HEK293T (cell line): ENCODE measurements at regions not wholly inside any gene's neighbourhood (a gene's known extent, or its start where the extent isn't known, plus 50 kb on each side); places are given as distances from the start of the nearest gene placed in this dataset.

ENCODE experiments used
- CTCF ChIA-PET: fragments of 350-600 bp; formaldehyde crosslinking; extraction: SDS; loops from one replicate; lab custom pipeline; 2021; ENCODE audit warnings: antibody characterized with exemption, inconsistent platforms; lab: Yijun Ruan, JAX
- POLR2A ChIA-PET: fragments of 350-600 bp; formaldehyde crosslinking; extraction: SDS; loops from one replicate; lab custom pipeline; 2020; ENCODE audit warnings: antibody characterized with exemption, inconsistent platforms; lab: Yijun Ruan, JAX
- DNase-seq: peaks from one replicate; pipeline ENCODE4 v3.0.0; 2012; ENCODE audit warnings: mixed read lengths; ENCODE audit errors: extremely low spot score
- ARNT ChIP-seq: fragments of 450-650 bp; IDR thresholded peaks from 2 replicates; pipeline ENCODE4 v1.6.1; 2017; ENCODE audit warnings: mild to moderate bottlenecking
- BHLHE40 ChIP-seq: fragments of 450-650 bp; IDR thresholded peaks from 2 replicates; pipeline ENCODE4 v1.6.1; 2016; ENCODE audit warnings: mild to moderate bottlenecking, moderate library complexity, borderline replicate concordance
- CTBP1 ChIP-seq: fragments of 450-650 bp; IDR thresholded peaks from 2 replicates; pipeline ENCODE4 v1.6.1; 2016; ENCODE audit warnings: borderline replicate concordance
- ELF4 ChIP-seq: fragments of 450-650 bp; IDR thresholded peaks from 2 replicates; pipeline ENCODE4 v1.6.1; 2017; ENCODE audit warnings: antibody characterized with exemption
- FOXA1 ChIP-seq: fragments of 450-650 bp; IDR thresholded peaks from 2 replicates; pipeline ENCODE4 v1.6.1; 2016; ENCODE audit warnings: mild to moderate bottlenecking
- FOXK2 ChIP-seq: fragments of 450-650 bp; IDR thresholded peaks from 2 replicates; pipeline ENCODE4 v1.6.1; 2016; ENCODE audit warnings: mild to moderate bottlenecking
- FOXM1 ChIP-seq: fragments of 450-650 bp; IDR thresholded peaks from 2 replicates; pipeline ENCODE4 v1.6.1; 2017; ENCODE audit warnings: mild to moderate bottlenecking, borderline replicate concordance
- HDGF ChIP-seq: fragments of 450-650 bp; IDR thresholded peaks from 2 replicates; pipeline ENCODE4 v1.6.1; 2017; ENCODE audit warnings: antibody characterized with exemption, borderline replicate concordance
- L3MBTL2 ChIP-seq: fragments of 450-650 bp; conservative IDR thresholded peaks from 2 replicates; pipeline ENCODE4 v1.6.1; 2016; ENCODE audit warnings: mild to moderate bottlenecking
- LEF1 ChIP-seq: fragments of 450-650 bp; IDR thresholded peaks from 2 replicates; pipeline ENCODE4 v1.6.1; 2017; ENCODE audit warnings: mild to moderate bottlenecking, borderline replicate concordance
- NFRKB ChIP-seq: fragments of 450-650 bp; IDR thresholded peaks from 2 replicates; pipeline ENCODE4 v1.6.1; 2016; ENCODE audit warnings: mild to moderate bottlenecking, moderate library complexity
- SP1 ChIP-seq: fragments of 450-650 bp; IDR thresholded peaks from 2 replicates; pipeline ENCODE4 v1.6.1; 2017
- SUZ12 ChIP-seq: fragments of 450-650 bp; IDR thresholded peaks from 2 replicates; pipeline ENCODE4 v1.6.1; 2016; ENCODE audit warnings: mild to moderate bottlenecking
- TARDBP ChIP-seq: fragments of 450-650 bp; IDR thresholded peaks from 2 replicates; pipeline ENCODE4 v1.6.1; 2016
- ZNF384 ChIP-seq: fragments of 450-650 bp; IDR thresholded peaks from 2 replicates; pipeline ENCODE4 v1.6.1; 2016
- TF ChIP-seq, protein P1 (sequence below): fragments of 450-650 bp; IDR thresholded peaks from 2 replicates; pipeline ENCODE4 v1.6.1; 2016

DNA sequence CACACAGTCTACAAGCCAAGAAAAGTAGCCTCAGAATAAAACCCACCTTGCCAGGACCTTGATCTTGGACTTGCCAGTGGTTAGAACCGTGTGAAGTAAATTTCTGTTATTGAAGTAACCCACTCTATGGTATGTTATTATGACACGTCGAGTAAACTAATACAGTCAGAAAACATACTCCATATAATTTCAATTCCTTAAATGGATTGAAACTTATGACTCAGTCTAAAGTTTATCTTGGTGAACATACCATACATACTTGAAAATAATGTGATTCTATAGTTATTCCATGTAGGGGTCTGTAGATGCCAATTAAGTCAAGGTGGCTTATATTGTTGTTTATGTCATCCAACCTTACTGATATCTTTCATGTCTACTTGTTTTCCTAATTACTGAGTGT, 950.7 kb downstream of the TLE4 start:
- POLR2A ChIA-PET: no interaction called here
- no peak for TF ChIP-seq LEF1
- TF ChIP-seq CTBP1: no peak
- TF ChIP-seq FOXK2: no peak
- no peak for TF ChIP-seq TARDBP
- TF ChIP-seq ARNT: no peak
- no peak for TF ChIP-seq SP1
- no peak for TF ChIP-seq FOXA1
- no peak for TF ChIP-seq BHLHE40
- TF ChIP-seq FOXM1: no peak
- no peak for TF ChIP-seq ELF4
- TF ChIP-seq NFRKB: no peak
- TF ChIP-seq, protein P1, sequence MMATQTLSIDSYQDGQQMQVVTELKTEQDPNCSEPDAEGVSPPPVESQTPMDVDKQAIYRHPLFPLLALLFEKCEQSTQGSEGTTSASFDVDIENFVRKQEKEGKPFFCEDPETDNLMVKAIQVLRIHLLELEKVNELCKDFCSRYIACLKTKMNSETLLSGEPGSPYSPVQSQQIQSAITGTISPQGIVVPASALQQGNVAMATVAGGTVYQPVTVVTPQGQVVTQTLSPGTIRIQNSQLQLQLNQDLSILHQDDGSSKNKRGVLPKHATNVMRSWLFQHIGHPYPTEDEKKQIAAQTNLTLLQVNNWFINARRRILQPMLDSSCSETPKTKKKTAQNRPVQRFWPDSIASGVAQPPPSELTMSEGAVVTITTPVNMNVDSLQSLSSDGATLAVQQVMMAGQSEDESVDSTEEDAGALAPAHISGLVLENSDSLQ: no peak
- CTCF ChIA-PET: no interaction called here
- no peak for DNase-seq

DNA sequence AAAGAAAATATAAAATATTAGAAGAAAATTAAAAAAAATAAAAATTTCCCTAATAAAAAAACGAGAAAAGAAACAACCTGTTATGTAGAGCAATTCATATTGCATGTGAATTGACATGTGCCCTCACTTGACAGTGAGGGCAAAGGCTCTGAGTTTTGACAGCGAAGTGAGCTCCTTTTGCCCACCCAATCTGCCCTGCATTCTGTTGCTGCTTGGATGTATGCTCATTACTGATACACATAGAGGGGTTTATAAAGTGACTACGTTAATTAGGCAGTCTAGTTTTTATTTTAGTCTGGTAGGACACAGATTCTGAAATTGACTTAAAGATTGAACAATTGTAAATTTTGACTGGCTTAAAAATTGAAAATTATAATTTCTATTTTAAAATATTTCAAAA, 949.4 kb downstream of the TLE4 start:
- ChIA-PET CTCF (no interaction called here), POLR2A (no interaction called here)
- no peak for TF ChIP-seq L3MBTL2
- no peak for TF ChIP-seq SUZ12
- DNase-seq: no peak

DNA sequence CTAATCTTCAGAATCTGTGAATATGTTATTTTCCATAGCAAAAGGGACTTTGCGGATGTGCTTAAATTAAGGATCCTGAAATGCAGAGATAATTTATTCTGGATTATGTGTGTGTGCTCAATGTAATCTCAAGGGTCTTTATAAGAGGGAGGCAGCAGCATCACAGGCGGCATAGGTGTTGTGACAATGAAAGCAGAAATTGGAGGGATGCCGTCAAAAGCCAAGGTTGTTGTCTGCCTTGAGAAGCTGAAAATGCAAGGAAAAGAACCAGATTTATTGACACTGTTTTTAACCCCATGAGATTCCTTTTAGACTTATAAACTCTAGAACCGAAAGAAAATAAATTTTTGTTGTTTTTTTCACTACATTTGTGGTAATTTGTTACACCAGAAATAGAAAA, 948.5 kb downstream of the TLE4 start:
- TF ChIP-seq TARDBP (no peak), LEF1 (no peak), FOXM1 (no peak), BHLHE40 (no peak), ELF4 (no peak), NFRKB (no peak), ZNF384 (no peak), SUZ12 (no peak), L3MBTL2 (no peak)
- TF ChIP-seq, protein P1: no peak
- ChIA-PET CTCF (no interaction called here), POLR2A (no interaction called here)
- DNase-seq: no peak

DNA sequence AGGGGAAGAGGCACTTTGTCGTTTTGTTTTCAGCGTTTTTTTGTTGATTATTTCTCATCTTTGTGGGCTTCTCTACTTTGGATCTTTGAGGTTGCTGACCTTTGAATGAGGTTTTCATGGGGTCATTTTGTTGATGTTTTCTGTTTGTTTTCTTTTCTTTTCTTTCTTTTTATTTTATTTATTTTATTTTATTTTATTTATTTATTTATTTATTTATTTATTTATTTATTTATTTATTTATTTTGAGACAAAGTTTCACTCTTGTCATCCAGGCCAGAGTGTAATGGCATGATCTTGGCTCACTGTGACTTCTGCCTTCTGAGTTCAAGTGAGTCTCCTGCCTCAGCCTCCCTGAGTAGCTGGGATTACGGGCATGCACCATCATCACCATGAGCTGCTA, 946.7 kb downstream of the TLE4 start:
- TF ChIP-seq FOXK2: no peak
- TF ChIP-seq FOXA1: no peak
- TF ChIP-seq ARNT: no peak
- no peak for TF ChIP-seq L3MBTL2
- POLR2A ChIA-PET: no interaction called here
- no peak for DNase-seq
- CTCF ChIA-PET: no interaction called here

DNA sequence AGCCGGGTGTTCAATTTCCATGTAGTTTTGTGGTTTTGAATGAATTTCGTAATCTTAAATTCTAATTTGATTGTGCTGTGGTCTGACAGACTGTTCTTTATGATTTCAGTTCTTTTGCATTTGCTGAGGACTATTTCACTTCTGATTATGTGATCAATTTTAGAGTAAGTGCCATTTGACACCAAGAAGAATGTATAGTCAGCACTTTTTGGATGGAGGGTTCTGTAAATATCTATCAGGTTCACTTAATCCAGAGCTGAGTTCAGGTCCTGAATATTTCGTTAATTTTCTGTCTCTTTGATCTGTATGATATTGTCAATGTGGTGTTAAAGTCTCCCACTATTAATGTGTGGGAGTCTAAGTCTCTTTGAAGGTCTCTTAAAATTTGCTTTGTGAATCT, 944.9 kb downstream of the TLE4 start:
- ChIA-PET CTCF (no interaction called here), POLR2A (no interaction called here)
- DNase-seq: no peak
- TF ChIP-seq NFRKB (no peak), CTBP1 (no peak), FOXA1 (no peak), ELF4 (no peak), SP1 (no peak), TARDBP (no peak)

DNA sequence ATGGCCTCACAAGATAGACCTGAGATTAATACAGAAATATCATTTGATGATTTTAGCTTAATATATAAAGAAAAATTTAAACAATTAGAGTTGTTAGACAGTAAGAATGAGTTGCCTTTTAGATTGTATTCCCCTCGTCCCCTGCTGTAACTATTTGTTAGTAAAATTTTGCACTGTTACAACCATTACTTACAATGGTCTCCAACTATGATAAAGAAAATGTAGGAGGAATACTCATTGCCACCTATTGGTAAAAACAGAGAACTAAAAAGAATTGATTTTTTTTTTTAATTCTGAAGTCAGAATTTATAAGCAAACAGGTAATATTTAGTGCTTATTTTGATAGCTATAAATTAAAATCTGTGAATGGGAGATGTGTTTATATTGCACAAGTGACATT, 937.6 kb downstream of the TLE4 start:
- TF ChIP-seq SUZ12: no peak
- no peak for TF ChIP-seq ARNT
- TF ChIP-seq FOXA1: no peak
- TF ChIP-seq TARDBP: no peak
- TF ChIP-seq CTBP1: no peak
- no peak for TF ChIP-seq ELF4
- TF ChIP-seq SP1: no peak
- no peak for TF ChIP-seq BHLHE40
- TF ChIP-seq FOXM1: no peak
- no peak for TF ChIP-seq FOXK2
- no peak for TF ChIP-seq L3MBTL2
- TF ChIP-seq, protein P1: no peak
- TF ChIP-seq HDGF: no peak
- TF ChIP-seq NFRKB: no peak
- no peak for TF ChIP-seq LEF1
- TF ChIP-seq ZNF384: no peak
- ChIA-PET POLR2A (no interaction called here), CTCF (no interaction called here)
- no peak for DNase-seq

DNA sequence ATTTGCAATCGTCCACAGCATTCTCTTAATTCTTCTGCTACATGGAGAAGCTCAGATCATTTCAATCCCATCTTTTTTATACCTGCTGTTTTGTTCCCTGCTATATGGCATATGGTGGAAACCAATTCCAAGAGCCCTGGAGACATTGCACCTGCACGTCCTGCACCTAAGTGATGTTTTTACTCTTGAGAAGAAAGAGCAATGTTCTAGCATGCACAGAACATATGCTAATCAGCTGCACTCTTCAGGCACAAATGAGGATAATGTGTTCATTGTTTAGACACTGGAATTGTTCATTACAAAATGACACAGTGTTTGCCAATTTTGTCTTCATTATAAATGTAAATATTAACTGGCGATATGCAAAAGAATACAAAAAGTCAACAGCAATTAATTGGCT, 935.8 kb downstream of the TLE4 start:
- ChIA-PET POLR2A (no interaction called here), CTCF (no interaction called here)
- no peak for DNase-seq
- no peak for TF ChIP-seq SUZ12
- no peak for TF ChIP-seq L3MBTL2
- TF ChIP-seq FOXA1: no peak
